Body of pancreas (tissue), 4 donors: ENCODE measurements at regions not wholly inside any gene's neighbourhood (a gene's known extent, or its start where the extent isn't known, plus 50 kb on each side); places are given as distances from the start of the nearest gene placed in this dataset.

ENCODE experiments used
- ATAC-seq: fragments of 150-250 bp; one replicate; pipeline ENCODE4 v1.9.1; 2016
- DNase-seq, 4 donors: peaks; one replicate each; pipeline ENCODE4 v3.0.0-alpha.2; 2019
- H3K27ac ChIP-seq, 4 donors: fragments of 200-600 bp; sonication (generic); 1 replicate in 3 of 4; 2 replicates in 1 of 4; pipeline versions ENCODE4 v1.5.1 to v1.6.1; 2016 to 2019; ENCODE audit warnings: mild to moderate bottlenecking in 1 of 4, mixed read lengths in 1 of 4, moderate library complexity in 1 of 4
- H3K27me3 ChIP-seq, 2 donors: fragments of 200-600 bp; sonication (generic); one replicate each; pipeline ENCODE4 v1.6.0; 2016; ENCODE audit warnings: mild to moderate bottlenecking in 1 of 2
- H3K36me3 ChIP-seq, 2 donors: fragments of 200-600 bp; sonication (generic); replicated peaks in 1 of 2; 2 replicates each; pipeline ENCODE4 v1.5.1; 2016; ENCODE audit warnings: low read depth in 2 of 2; ENCODE audit not compliant: insufficient read depth in 1 of 2
- H3K4me1 ChIP-seq: fragments of 200-600 bp; sonication (generic); one replicate; pipeline ENCODE4 v1.6.0; 2016
- H3K4me3 ChIP-seq, 2 donors: fragments of 200-600 bp; sonication (generic); 1 replicate in 1 of 2; 2 replicates in 1 of 2; pipeline ENCODE4 v1.5.1; 2016 to 2019
- H3K9me3 ChIP-seq, 3 donors: fragments of 200-600 bp; sonication (generic); 1 replicate in 2 of 3; 2 replicates in 1 of 3; pipeline ENCODE4 v1.5.1; 2016
- POLR2A ChIP-seq, 3 donors: fragments of 450-650 bp; IDR thresholded peaks; one replicate each; pipeline ENCODE4 v1.6.1; 2016; ENCODE audit warnings: antibody characterized with exemption in 3 of 3, mild to moderate bottlenecking in 2 of 3
- WGBS, 2 donors: methylation state at CpG; one replicate each; pipeline ENCODE4 v1.1.5; 2017; 5-methylcytosine and 5-hydroxymethylcytosine counted together
- intact Hi-C: fragments of 100-400 bp; cut with DNase I; formaldehyde crosslinking; loops from one replicate; pipeline ENCODE4 v1.15.1; 2023
- TF ChIP-seq, protein P1 (sequence below), 7 experiments: fragments of 450-650 bp in 4 of 7; fragments of 200-600 bp in 3 of 7; sonication (generic) in 3 of 7; IDR thresholded peaks; one replicate each; pipeline ENCODE4 v1.5.1; 2016 to 2019; ENCODE audit warnings: antibody characterized with exemption in 7 of 7

DNA sequence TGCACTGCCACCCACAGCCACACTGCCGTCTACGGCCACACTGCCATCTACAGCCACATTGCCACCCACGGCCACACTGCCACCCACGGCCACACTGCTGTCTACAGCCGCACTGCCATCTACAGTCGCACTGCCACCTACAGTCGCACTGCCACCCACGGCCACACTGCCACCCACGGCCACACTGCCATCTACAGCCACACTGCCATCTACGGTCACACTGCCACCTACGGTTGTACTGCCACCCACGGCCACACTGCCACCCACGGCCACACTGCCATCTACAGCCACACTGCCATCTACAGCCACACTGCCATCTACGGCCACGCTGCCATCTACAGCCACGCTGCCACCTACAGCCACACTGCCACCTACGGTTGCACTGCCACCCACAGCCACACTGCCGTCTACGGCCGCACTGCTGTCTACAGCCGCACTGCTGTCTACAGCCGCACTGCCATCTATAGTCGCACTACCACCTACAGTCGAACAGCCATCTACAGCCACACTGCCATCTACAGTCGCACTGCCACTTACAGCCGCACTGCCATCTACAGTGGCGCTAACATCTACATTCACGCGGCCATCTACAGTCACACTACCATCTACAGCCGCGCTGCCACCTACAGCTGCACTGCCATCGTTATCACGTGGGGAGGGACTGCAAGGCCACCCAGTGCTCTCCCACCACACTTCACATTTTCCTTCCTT, 154.6 kb upstream of the AFDN start:
- no peak for ATAC-seq
- H3K27me3 ChIP-seq = no peaks in the 10 kb centered on the region
- H3K27ac ChIP-seq = no peak overlapping the region
- no peak overlapping the region for H3K4me3 ChIP-seq
- H3K9me3 ChIP-seq = no peaks in the 10 kb centered on the region
- intact Hi-C loops = no loop called here
- 94 to 96% methylated on average over 33 of the region's 33 CpGs for WGBS, 2 donors
- H3K36me3 ChIP-seq = no peaks in the 10 kb centered on the region
- TF ChIP-seq, protein P1, sequence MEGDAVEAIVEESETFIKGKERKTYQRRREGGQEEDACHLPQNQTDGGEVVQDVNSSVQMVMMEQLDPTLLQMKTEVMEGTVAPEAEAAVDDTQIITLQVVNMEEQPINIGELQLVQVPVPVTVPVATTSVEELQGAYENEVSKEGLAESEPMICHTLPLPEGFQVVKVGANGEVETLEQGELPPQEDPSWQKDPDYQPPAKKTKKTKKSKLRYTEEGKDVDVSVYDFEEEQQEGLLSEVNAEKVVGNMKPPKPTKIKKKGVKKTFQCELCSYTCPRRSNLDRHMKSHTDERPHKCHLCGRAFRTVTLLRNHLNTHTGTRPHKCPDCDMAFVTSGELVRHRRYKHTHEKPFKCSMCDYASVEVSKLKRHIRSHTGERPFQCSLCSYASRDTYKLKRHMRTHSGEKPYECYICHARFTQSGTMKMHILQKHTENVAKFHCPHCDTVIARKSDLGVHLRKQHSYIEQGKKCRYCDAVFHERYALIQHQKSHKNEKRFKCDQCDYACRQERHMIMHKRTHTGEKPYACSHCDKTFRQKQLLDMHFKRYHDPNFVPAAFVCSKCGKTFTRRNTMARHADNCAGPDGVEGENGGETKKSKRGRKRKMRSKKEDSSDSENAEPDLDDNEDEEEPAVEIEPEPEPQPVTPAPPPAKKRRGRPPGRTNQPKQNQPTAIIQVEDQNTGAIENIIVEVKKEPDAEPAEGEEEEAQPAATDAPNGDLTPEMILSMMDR (IDR thresholded peaks at IDR 0.05) = no peak
- no peak for TF ChIP-seq POLR2A (IDR thresholded peaks at IDR 0.05)
- peaks cover 33% of the 10 kb centered on the region for H3K4me1 ChIP-seq
- no peak for DNase-seq

DNA sequence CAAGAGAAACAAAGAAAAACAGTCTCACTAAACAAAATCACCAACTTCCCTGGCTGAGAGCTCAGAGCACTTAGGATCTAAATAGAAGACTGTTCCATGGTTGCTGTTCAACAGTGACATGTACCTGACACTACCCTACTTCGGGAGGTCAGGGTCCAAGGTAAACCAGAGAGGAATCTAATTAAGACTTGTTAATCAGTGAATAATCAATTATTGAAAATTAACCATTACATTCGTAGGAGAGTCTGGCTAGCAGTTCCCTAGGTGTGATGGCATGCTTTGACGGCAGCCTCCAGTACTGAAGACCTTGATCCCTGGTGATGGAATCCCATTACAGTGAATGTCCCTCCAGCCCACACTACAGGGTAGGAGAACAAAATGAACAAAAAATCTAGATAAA, 154.0 kb upstream of the AFDN start:
- Histone ChIP-seq H3K27me3 (no peaks in the 10 kb centered on the region), H3K27ac (no peak overlapping the region), H3K9me3 (no peaks in the 10 kb centered on the region), H3K4me3 (no peak overlapping the region), H3K36me3 (no peaks in the 10 kb centered on the region), H3K4me1 (peaks cover 38% of the 10 kb centered on the region)
- 81 to 83% methylated on average over 3 of the region's 3 CpGs for WGBS, 2 donors
- no peak for ATAC-seq
- TF ChIP-seq POLR2A (IDR thresholded peaks at IDR 0.05) = no peak
- intact Hi-C loops = no loop called here
- DNase-seq = no peak

DNA sequence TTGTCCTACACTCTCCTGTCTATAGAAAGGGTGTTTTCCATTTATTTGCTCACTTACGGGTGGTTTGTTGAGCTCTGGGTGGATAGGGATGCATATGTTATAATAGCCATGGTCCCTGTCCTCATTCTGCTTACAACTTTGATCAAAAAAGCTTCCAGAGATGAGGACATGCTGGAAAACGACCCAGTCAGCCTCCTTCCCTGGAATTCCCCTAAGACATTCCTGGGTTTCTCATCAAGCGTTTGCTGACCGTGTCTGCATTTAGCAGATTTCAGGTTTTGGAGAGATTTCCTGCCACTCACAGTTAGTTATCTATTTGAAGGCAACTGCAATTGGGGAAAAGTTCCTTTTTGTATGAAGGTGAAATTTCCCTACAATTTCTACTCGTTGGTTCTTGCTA, 152.8 kb upstream of the AFDN start:
- Histone ChIP-seq H3K27me3 (no peaks in the 10 kb centered on the region), H3K9me3 (no peaks in the 10 kb centered on the region), H3K4me1 (peaks cover 38% of the 10 kb centered on the region), H3K4me3 (no peak overlapping the region), H3K27ac (no peak overlapping the region), H3K36me3 (no peaks in the 10 kb centered on the region)
- intact Hi-C loops = no loop called here
- DNase-seq (no peak), ATAC-seq (no peak)
- TF ChIP-seq, protein P1 (IDR thresholded peaks at IDR 0.05) = no peak
- TF ChIP-seq POLR2A (IDR thresholded peaks at IDR 0.05) = no peak
- 76% methylated on average over 5 of the region's 5 CpGs for WGBS, 2 donors

DNA sequence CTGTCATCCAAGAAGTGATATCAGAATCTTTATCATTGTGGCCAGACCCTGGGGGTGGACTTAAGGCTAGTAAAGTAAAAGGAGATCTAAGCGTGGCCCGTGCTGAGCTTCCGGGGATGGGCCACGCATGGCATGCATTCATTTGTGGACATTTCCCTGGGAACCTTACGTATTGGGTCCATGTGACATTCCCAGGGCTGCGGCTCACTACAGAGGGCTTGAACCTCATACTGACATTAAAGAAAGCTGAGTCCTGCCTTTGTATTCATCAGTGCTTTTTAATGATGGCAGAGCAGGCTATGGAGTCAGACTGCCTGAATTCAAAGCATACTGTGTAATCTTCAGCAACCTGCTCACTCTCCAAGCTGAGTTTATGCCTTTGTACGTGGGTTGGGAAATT, 152.2 kb upstream of the AFDN start:
- Histone ChIP-seq H3K4me3 (no peak overlapping the region), H3K4me1 (peaks cover 40% of the 10 kb centered on the region), H3K36me3 (no peaks in the 10 kb centered on the region), H3K27me3 (no peaks in the 10 kb centered on the region), H3K27ac (peak overlapping the region in 3 of 4 donors; percentile 27 to 85 (median 78)), H3K9me3 (no peaks in the 10 kb centered on the region)
- TF ChIP-seq, protein P1 (IDR thresholded peaks at IDR 0.05) = no peak
- TF ChIP-seq POLR2A (IDR thresholded peaks at IDR 0.05) = no peak
- intact Hi-C loops = no loop called here
- ATAC-seq (no peak), DNase-seq (no peak)
- WGBS, 2 donors = 96% methylated on average over 7 of the region's 7 CpGs

DNA sequence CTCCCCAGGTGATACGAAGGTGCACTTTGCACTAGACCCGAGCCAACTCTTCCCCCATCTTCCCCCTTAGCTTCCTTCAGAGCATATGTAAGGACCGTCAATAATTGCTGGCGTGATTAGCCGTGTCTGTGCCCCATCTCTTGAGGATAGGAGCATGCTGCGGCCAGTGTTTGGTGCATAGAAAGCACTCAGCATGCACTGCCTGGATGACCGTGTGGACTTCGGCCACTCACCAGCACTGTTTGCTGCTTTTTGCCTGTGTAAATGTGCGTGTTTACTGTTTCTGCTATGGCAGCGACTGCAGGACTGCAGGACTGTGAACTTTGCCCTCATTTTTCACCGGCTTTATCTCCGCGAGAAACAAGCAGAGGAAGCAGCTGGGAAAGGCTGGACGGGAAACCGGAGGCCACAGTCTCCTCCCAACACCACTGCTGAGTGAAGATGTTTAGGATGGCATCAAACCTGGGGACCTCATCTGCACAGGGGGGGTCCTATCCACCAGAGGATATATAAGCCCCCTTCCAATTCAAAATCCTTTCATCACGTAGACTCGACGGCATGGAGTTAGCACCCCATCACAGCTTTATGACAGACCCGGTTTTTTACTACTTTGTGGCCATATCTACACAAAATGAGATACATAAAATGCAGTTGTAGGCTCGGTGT, 150.6 kb upstream of the AFDN start:
- Histone ChIP-seq H3K36me3 (no peaks in the 10 kb centered on the region), H3K27me3 (no peaks in the 10 kb centered on the region), H3K4me1 (peaks cover 40% of the 10 kb centered on the region), H3K4me3 (no peak overlapping the region), H3K27ac (peak overlapping the region; percentile 78 to 85 (median 84)), H3K9me3 (no peaks in the 10 kb centered on the region)
- peak; percentile 93 for ATAC-seq
- peak; percentile 80 to 92 (median 87) for DNase-seq
- WGBS, 2 donors = 15 to 20% methylated on average over 20 of the region's 20 CpGs
- TF ChIP-seq, protein P1 (IDR thresholded peaks at IDR 0.05) = peak in 1 of 7 experiments; percentile 5
- peak in 2 of 3 donors; percentile 25 to 37 for TF ChIP-seq POLR2A (IDR thresholded peaks at IDR 0.05)
- intact Hi-C loops = no loop called here
